ENCODE measurements at regions not wholly inside any gene's neighbourhood (a gene's known extent, or its start where the extent isn't known, plus 50 kb on each side); places are given as distances from the start of the nearest gene placed in this dataset.

- no peak for TF ChIP-seq CTCF (IDR thresholded peaks at IDR 0.05)
- no peak for TF ChIP-seq POLR2A (IDR thresholded peaks at IDR 0.05)
These were observed 343.6 kb upstream of the TACR3 start for GRCh38 chr4:104063341-104063740.
